DND-41 (cell line): ENCODE measurements at regions not wholly inside any gene's neighbourhood (a gene's known extent, or its start where the extent isn't known, plus 50 kb on each side); places are given as distances from the start of the nearest gene placed in this dataset.

ENCODE experiments used
- EZH2 ChIP-seq: IDR thresholded peaks from 3 replicates; pipeline ENCODE4 v1.6.1; 2012; ENCODE audit warnings: borderline replicate concordance, low read depth, mild to moderate bottlenecking, moderate library complexity, low read length, inconsistent platforms; ENCODE audit not compliant: severe bottlenecking
- TF ChIP-seq, protein P1 (sequence below): IDR thresholded peaks from 2 replicates; pipeline ENCODE4 v1.5.1; 2012; ENCODE audit warnings: borderline replicate concordance, low read length, moderate library complexity, mild to moderate bottlenecking; ENCODE audit not compliant: poor library complexity, severe bottlenecking; ENCODE audit errors: extremely low read depth

DNA sequence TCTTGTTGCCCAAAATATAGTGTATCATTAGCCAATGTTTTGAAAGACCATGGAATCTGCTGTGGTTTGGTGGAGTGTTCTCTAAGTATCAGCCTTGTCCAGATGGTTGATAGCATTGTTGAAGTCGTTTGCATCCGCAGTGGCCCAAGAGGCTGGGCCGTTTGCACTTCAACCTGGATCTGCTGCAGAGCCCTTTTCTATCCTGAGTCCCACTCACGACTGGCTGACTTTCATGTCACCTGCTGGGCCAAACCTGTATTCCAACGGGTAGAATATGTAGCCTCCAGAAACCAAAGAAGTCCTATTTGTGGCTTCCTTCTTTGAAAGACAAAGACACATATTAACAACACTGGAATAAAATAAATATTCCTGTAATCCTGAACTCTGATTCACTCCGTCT, 1154.1 kb downstream of the RPIA start:
- TF ChIP-seq, protein P1, sequence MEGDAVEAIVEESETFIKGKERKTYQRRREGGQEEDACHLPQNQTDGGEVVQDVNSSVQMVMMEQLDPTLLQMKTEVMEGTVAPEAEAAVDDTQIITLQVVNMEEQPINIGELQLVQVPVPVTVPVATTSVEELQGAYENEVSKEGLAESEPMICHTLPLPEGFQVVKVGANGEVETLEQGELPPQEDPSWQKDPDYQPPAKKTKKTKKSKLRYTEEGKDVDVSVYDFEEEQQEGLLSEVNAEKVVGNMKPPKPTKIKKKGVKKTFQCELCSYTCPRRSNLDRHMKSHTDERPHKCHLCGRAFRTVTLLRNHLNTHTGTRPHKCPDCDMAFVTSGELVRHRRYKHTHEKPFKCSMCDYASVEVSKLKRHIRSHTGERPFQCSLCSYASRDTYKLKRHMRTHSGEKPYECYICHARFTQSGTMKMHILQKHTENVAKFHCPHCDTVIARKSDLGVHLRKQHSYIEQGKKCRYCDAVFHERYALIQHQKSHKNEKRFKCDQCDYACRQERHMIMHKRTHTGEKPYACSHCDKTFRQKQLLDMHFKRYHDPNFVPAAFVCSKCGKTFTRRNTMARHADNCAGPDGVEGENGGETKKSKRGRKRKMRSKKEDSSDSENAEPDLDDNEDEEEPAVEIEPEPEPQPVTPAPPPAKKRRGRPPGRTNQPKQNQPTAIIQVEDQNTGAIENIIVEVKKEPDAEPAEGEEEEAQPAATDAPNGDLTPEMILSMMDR = no peak
- TF ChIP-seq EZH2 = no peak
